Osteoblast (primary cell): ENCODE measurements at regions not wholly inside any gene's neighbourhood (a gene's known extent, or its start where the extent isn't known, plus 50 kb on each side); places are given as distances from the start of the nearest gene placed in this dataset.

ENCODE experiments used
- DNase-seq: peaks from one replicate; pipeline ENCODE4 v3.0.0; 2011; ENCODE audit warnings: low spot score, mixed read lengths; ENCODE audit not compliant: insufficient read length; ENCODE audit errors: missing footprints
- H2AFZ ChIP-seq: 2 replicates; pipeline ENCODE4 v1.6.0; 2011; ENCODE audit warnings: mild to moderate bottlenecking, low read length
- H3K27ac ChIP-seq: 2 replicates; pipeline ENCODE4 v1.5.1; 2011; ENCODE audit warnings: mild to moderate bottlenecking, low read depth, low read length, moderate library complexity
- H3K27me3 ChIP-seq: 2 replicates; pipeline ENCODE4 v1.6.0; 2012; ENCODE audit warnings: mild to moderate bottlenecking, control low read depth, inconsistent platforms, low read length, moderate library complexity; ENCODE audit not compliant: insufficient read depth
- H3K36me3 ChIP-seq: 2 replicates; pipeline ENCODE4 v1.5.1; 2011; ENCODE audit warnings: mild to moderate bottlenecking, low read length, control low read depth, moderate library complexity; ENCODE audit not compliant: insufficient read depth
- H3K4me1 ChIP-seq: 2 replicates; pipeline ENCODE4 v1.5.1; 2011; ENCODE audit warnings: mild to moderate bottlenecking, low read length, control low read depth, moderate library complexity; ENCODE audit not compliant: insufficient read depth
- H3K4me2 ChIP-seq: 2 replicates; pipeline ENCODE4 v1.6.0; 2011; ENCODE audit warnings: mild to moderate bottlenecking, low read length; ENCODE audit not compliant: insufficient read depth
- H3K4me3 ChIP-seq: fragments of 200-600 bp; sonication (generic); 3 replicates; pipeline ENCODE4 v1.5.1; 2012; ENCODE audit warnings: mild to moderate bottlenecking, low read length, inconsistent platforms; ENCODE audit not compliant: insufficient read depth
- H3K79me2 ChIP-seq: 2 replicates; pipeline ENCODE4 v1.6.0; 2012; ENCODE audit warnings: mild to moderate bottlenecking, low read length, control low read depth, inconsistent platforms; ENCODE audit not compliant: insufficient read depth
- H3K9me3 ChIP-seq: 2 replicates; pipeline ENCODE4 v1.5.1; 2011; ENCODE audit warnings: low read depth, low read length, control low read depth
- H4K20me1 ChIP-seq: 2 replicates; pipeline ENCODE4 v1.6.0; 2012; ENCODE audit warnings: mild to moderate bottlenecking, low read length, control low read depth; ENCODE audit not compliant: insufficient read depth
- CTCF ChIP-seq: IDR thresholded peaks from 2 replicates; pipeline ENCODE4 v1.5.1; 2011; ENCODE audit warnings: mild to moderate bottlenecking, low read depth, low read length, moderate library complexity; ENCODE audit errors: extremely low read depth

GRCh38 chr12:66944365-66944764 is 265.5 kb upstream of the GRIP1 start:
- Histone ChIP-seq H3K4me3 (no peak overlapping the region), H3K79me2 (no peaks in the 10 kb centered on the region), H3K36me3 (no peaks in the 10 kb centered on the region), H3K27ac (no peak overlapping the region), H3K4me2 (no peak overlapping the region), H3K9me3 (no peaks in the 10 kb centered on the region), H3K4me1 (no peaks in the 10 kb centered on the region), H2AFZ (no peak overlapping the region), H3K27me3 (no peaks in the 10 kb centered on the region), H4K20me1 (no peaks in the 10 kb centered on the region)
- peak; percentile 78 for DNase-seq
- no peak for TF ChIP-seq CTCF

- Histone ChIP-seq H3K36me3 (no peaks in the 10 kb centered on the region), H4K20me1 (no peaks in the 10 kb centered on the region), H2AFZ (no peak overlapping the region), H3K4me2 (no peak overlapping the region), H3K27ac (no peak overlapping the region), H3K4me3 (no peak overlapping the region), H3K27me3 (no peaks in the 10 kb centered on the region), H3K79me2 (no peaks in the 10 kb centered on the region), H3K4me1 (no peaks in the 10 kb centered on the region), H3K9me3 (no peaks in the 10 kb centered on the region)
- DNase-seq, result no peak
- no peak for TF ChIP-seq CTCF
Observed at GRCh38 chr12:66945189-66945817, 266.4 kb upstream of the GRIP1 start.

GRCh38 chr12:66947119-66947518 is 268.2 kb upstream of the GRIP1 start:
- Histone ChIP-seq H3K4me2 (no peak overlapping the region), H3K4me3 (no peak overlapping the region), H3K9me3 (no peaks in the 10 kb centered on the region), H2AFZ (no peak overlapping the region), H3K27ac (no peak overlapping the region), H4K20me1 (no peaks in the 10 kb centered on the region), H3K27me3 (no peaks in the 10 kb centered on the region), H3K79me2 (no peaks in the 10 kb centered on the region), H3K4me1 (no peaks in the 10 kb centered on the region), H3K36me3 (no peaks in the 10 kb centered on the region)
- TF ChIP-seq CTCF, result no peak
- no peak for DNase-seq

GRCh38 chr12:66952668-66953067 is 273.8 kb upstream of the GRIP1 start:
- H3K4me1 ChIP-seq, result no peaks in the 10 kb centered on the region
- H3K4me3 ChIP-seq, result no peak overlapping the region
- no peak overlapping the region for H3K4me2 ChIP-seq
- no peaks in the 10 kb centered on the region for H3K9me3 ChIP-seq
- H2AFZ ChIP-seq, result no peak overlapping the region
- no peaks in the 10 kb centered on the region for H4K20me1 ChIP-seq
- no peaks in the 10 kb centered on the region for H3K79me2 ChIP-seq
- H3K27me3 ChIP-seq, result no peaks in the 10 kb centered on the region
- no peaks in the 10 kb centered on the region for H3K36me3 ChIP-seq
- TF ChIP-seq CTCF, result no peak
- no peak overlapping the region for H3K27ac ChIP-seq
- no peak for DNase-seq
